ENCODE measurements at regions not wholly inside any gene's neighbourhood (a gene's known extent, or its start where the extent isn't known, plus 50 kb on each side); places are given as distances from the start of the nearest gene placed in this dataset.

DNA sequence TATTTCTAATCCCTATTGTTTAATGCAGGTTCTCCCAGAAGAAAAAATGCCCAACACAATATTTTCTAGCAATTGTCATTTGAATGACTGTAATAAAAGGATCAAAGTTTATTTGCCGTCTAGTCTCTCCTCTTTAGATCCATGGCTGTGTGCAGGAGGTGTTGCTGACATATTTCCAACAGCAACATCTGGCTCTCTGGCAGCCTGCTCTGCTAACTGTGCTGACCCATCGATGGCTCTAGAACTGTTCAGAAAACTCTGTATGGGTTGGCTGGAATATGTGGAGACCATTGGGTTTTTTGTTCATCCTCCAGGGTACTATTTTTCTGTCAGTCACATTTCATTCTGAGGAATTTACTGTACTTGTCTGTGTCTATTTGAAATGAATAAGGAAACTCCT is 202.0 kb upstream of the SLC27A6 start:
- DNase-seq (ENCODE audit: low spot score): no peak
- H3K9me3 Mint-ChIP-seq: peaks cover 3% of the 10 kb centered on the region; the same call in 2 of the 3 replicates
- H3K4me2 ChIP-seq: no peak overlapping the region
- H3K4me3 Mint-ChIP-seq: no peak overlapping the region
- H3K79me2 ChIP-seq (replicated peaks; ENCODE audit: insufficient read depth): no peaks in the 10 kb centered on the region
- TF ChIP-seq, protein P1, sequence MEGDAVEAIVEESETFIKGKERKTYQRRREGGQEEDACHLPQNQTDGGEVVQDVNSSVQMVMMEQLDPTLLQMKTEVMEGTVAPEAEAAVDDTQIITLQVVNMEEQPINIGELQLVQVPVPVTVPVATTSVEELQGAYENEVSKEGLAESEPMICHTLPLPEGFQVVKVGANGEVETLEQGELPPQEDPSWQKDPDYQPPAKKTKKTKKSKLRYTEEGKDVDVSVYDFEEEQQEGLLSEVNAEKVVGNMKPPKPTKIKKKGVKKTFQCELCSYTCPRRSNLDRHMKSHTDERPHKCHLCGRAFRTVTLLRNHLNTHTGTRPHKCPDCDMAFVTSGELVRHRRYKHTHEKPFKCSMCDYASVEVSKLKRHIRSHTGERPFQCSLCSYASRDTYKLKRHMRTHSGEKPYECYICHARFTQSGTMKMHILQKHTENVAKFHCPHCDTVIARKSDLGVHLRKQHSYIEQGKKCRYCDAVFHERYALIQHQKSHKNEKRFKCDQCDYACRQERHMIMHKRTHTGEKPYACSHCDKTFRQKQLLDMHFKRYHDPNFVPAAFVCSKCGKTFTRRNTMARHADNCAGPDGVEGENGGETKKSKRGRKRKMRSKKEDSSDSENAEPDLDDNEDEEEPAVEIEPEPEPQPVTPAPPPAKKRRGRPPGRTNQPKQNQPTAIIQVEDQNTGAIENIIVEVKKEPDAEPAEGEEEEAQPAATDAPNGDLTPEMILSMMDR (conservative IDR thresholded peaks at IDR 0.05; ENCODE audit: low read depth in 2 of 2): no peak
- TF ChIP-seq, protein P2, sequence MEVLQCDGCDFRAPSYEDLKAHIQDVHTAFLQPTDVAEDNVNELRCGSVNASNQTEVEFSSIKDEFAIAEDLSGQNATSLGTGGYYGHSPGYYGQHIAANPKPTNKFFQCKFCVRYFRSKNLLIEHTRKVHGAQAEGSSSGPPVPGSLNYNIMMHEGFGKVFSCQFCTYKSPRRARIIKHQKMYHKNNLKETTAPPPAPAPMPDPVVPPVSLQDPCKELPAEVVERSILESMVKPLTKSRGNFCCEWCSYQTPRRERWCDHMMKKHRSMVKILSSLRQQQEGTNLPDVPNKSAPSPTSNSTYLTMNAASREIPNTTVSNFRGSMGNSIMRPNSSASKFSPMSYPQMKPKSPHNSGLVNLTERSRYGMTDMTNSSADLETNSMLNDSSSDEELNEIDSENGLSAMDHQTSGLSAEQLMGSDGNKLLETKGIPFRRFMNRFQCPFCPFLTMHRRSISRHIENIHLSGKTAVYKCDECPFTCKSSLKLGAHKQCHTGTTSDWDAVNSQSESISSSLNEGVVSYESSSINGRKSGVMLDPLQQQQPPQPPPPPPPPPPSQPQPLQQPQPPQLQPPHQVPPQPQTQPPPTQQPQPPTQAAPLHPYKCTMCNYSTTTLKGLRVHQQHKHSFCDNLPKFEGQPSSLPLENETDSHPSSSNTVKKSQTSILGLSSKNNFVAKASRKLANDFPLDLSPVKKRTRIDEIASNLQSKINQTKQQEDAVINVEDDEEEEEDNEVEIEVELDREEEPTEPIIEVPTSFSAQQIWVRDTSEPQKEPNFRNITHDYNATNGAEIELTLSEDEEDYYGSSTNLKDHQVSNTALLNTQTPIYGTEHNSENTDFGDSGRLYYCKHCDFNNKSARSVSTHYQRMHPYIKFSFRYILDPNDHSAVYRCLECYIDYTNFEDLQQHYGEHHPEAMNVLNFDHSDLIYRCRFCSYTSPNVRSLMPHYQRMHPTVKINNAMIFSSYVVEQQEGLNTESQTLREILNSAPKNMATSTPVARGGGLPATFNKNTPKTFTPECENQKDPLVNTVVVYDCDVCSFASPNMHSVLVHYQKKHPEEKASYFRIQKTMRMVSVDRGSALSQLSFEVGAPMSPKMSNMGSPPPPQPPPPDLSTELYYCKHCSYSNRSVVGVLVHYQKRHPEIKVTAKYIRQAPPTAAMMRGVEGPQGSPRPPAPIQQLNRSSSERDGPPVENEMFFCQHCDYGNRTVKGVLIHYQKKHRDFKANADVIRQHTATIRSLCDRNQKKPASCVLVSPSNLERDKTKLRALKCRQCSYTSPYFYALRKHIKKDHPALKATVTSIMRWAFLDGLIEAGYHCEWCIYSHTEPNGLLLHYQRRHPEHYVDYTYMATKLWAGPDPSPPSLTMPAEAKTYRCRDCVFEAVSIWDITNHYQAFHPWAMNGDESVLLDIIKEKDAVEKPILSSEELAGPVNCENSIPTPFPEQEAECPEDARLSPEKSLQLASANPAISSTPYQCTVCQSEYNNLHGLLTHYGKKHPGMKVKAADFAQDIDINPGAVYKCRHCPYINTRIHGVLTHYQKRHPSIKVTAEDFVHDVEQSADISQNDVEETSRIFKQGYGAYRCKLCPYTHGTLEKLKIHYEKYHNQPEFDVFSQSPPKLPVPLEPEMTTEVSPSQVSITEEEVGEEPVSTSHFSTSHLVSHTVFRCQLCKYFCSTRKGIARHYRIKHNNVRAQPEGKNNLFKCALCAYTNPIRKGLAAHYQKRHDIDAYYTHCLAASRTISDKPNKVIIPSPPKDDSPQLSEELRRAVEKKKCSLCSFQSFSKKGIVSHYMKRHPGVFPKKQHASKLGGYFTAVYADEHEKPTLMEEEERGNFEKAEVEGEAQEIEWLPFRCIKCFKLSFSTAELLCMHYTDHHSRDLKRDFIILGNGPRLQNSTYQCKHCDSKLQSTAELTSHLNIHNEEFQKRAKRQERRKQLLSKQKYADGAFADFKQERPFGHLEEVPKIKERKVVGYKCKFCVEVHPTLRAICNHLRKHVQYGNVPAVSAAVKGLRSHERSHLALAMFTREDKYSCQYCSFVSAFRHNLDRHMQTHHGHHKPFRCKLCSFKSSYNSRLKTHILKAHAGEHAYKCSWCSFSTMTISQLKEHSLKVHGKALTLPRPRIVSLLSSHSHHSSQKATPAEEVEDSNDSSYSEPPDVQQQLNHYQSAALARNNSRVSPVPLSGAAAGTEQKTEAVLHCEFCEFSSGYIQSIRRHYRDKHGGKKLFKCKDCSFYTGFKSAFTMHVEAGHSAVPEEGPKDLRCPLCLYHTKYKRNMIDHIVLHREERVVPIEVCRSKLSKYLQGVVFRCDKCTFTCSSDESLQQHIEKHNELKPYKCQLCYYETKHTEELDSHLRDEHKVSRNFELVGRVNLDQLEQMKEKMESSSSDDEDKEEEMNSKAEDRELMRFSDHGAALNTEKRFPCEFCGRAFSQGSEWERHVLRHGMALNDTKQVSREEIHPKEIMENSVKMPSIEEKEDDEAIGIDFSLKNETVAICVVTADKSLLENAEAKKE (CRISPR knock-in tag; IDR thresholded peaks at IDR 0.05): no peak
- TF ChIP-seq ZNF114 (CRISPR knock-in tag; IDR thresholded peaks at IDR 0.05) (no peak), NANOG (IDR thresholded peaks at IDR 0.05; ENCODE audit: borderline replicate concordance) (no peak), STAT1 (IDR thresholded peaks at IDR 0.05; ENCODE audit: unreplicated experiment) (no peak), JUNB (IDR thresholded peaks at IDR 0.05; ENCODE audit: unreplicated experiment) (no peak), CREB1 (CRISPR knock-in tag; IDR thresholded peaks at IDR 0.05; ENCODE audit: low read depth) (no peak), ZNF331 (CRISPR knock-in tag; IDR thresholded peaks at IDR 0.05; ENCODE audit: low read depth) (no peak)
- TF ChIP-seq, protein P3, sequence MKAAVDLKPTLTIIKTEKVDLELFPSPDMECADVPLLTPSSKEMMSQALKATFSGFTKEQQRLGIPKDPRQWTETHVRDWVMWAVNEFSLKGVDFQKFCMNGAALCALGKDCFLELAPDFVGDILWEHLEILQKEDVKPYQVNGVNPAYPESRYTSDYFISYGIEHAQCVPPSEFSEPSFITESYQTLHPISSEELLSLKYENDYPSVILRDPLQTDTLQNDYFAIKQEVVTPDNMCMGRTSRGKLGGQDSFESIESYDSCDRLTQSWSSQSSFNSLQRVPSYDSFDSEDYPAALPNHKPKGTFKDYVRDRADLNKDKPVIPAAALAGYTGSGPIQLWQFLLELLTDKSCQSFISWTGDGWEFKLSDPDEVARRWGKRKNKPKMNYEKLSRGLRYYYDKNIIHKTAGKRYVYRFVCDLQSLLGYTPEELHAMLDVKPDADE (IDR thresholded peaks at IDR 0.05): no peak
- TF ChIP-seq, protein P4, sequence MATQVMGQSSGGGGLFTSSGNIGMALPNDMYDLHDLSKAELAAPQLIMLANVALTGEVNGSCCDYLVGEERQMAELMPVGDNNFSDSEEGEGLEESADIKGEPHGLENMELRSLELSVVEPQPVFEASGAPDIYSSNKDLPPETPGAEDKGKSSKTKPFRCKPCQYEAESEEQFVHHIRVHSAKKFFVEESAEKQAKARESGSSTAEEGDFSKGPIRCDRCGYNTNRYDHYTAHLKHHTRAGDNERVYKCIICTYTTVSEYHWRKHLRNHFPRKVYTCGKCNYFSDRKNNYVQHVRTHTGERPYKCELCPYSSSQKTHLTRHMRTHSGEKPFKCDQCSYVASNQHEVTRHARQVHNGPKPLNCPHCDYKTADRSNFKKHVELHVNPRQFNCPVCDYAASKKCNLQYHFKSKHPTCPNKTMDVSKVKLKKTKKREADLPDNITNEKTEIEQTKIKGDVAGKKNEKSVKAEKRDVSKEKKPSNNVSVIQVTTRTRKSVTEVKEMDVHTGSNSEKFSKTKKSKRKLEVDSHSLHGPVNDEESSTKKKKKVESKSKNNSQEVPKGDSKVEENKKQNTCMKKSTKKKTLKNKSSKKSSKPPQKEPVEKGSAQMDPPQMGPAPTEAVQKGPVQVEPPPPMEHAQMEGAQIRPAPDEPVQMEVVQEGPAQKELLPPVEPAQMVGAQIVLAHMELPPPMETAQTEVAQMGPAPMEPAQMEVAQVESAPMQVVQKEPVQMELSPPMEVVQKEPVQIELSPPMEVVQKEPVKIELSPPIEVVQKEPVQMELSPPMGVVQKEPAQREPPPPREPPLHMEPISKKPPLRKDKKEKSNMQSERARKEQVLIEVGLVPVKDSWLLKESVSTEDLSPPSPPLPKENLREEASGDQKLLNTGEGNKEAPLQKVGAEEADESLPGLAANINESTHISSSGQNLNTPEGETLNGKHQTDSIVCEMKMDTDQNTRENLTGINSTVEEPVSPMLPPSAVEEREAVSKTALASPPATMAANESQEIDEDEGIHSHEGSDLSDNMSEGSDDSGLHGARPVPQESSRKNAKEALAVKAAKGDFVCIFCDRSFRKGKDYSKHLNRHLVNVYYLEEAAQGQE (IDR thresholded peaks at IDR 0.05; ENCODE audit: unreplicated experiment): no peak
- H3K9me2 ChIP-seq (ENCODE audit: insufficient read depth): peaks cover 3% of the 10 kb centered on the region; the same call in 1 of the 2 replicates
- H3K36me3 ChIP-seq (ENCODE audit: insufficient read depth): no peaks in the 10 kb centered on the region
- H3K27me3 Mint-ChIP-seq (ENCODE audit: insufficient read depth, low read depth, poor library complexity): peaks cover 4% of the 10 kb centered on the region
- H3K27me3 ChIP-seq (ENCODE audit: insufficient read depth): no peaks in the 10 kb centered on the region
- no peaks in the 10 kb centered on the region for H3K4me1 Mint-ChIP-seq
- no peak overlapping the region for H3K4me3 ChIP-seq
- H2AFZ ChIP-seq: no peak overlapping the region
- H4K20me1 ChIP-seq (replicated peaks; ENCODE audit: insufficient read depth): no peaks in the 10 kb centered on the region
- no peak overlapping the region for H3K27ac Mint-ChIP-seq
- H3K27ac ChIP-seq (ENCODE audit: low read depth): no peak overlapping the region
- ATAC-seq: no peak
- no peaks in the 10 kb centered on the region for H3K4me1 ChIP-seq (ENCODE audit: insufficient read depth)
- no peaks in the 10 kb centered on the region; the same call in 2 of the 3 replicates for H3K36me3 Mint-ChIP-seq (ENCODE audit: low read depth)
- H3F3A ChIP-seq (replicated peaks; ENCODE audit: low read depth): no peaks in the 10 kb centered on the region

Measured in GM23338 (cell line).